Thyroid gland (tissue), 4 donors: ENCODE measurements at regions not wholly inside any gene's neighbourhood (a gene's known extent, or its start where the extent isn't known, plus 50 kb on each side); places are given as distances from the start of the nearest gene placed in this dataset.

Experiments
- CTCF ChIP-seq, 6 experiments: fragments of 200-600 bp in 3 of 6; fragments of 450-650 bp in 3 of 6; sonication (generic) in 3 of 6; IDR thresholded peaks; one replicate each; pipeline ENCODE4 v1.5.1; 2016 to 2019; ENCODE audit warnings: antibody characterized with exemption in 6 of 6, mild to moderate bottlenecking in 2 of 6, inconsistent platforms in 1 of 6, moderate library complexity in 1 of 6
- POLR2A ChIP-seq, 2 donors: fragments of 450-650 bp; IDR thresholded peaks; one replicate each; pipeline ENCODE4 v1.6.1; 2017; ENCODE audit warnings: antibody characterized with exemption in 2 of 2, mild to moderate bottlenecking in 2 of 2, moderate library complexity in 1 of 2

GRCh38 chr9:87831159-87831558, 51.5 kb upstream of the SPATA31E1 start:
- TF ChIP-seq CTCF (IDR thresholded peaks at IDR 0.05) (no peak), POLR2A (IDR thresholded peaks at IDR 0.05) (no peak)
